Omental fat pad (tissue), 3 donors: ENCODE measurements at regions not wholly inside any gene's neighbourhood (a gene's known extent, or its start where the extent isn't known, plus 50 kb on each side); places are given as distances from the start of the nearest gene placed in this dataset.

Experiments
- ATAC-seq: fragments of 150-250 bp; one replicate; pipeline ENCODE4 v1.9.1; 2016; ENCODE audit warnings: mild to moderate bottlenecking, moderate library complexity; ENCODE audit not compliant: low FRiP score
- DNase-seq: peaks from one replicate; pipeline ENCODE4 v3.0.0-alpha.2; 2019; ENCODE audit warnings: low spot score
- CTCF ChIP-seq, 3 donors: fragments of 450-650 bp; IDR thresholded peaks; one replicate each; pipeline ENCODE4 v1.5.1; 2016 to 2017; ENCODE audit warnings: antibody characterized with exemption in 3 of 3, mild to moderate bottlenecking in 3 of 3, moderate library complexity in 2 of 3

DNA sequence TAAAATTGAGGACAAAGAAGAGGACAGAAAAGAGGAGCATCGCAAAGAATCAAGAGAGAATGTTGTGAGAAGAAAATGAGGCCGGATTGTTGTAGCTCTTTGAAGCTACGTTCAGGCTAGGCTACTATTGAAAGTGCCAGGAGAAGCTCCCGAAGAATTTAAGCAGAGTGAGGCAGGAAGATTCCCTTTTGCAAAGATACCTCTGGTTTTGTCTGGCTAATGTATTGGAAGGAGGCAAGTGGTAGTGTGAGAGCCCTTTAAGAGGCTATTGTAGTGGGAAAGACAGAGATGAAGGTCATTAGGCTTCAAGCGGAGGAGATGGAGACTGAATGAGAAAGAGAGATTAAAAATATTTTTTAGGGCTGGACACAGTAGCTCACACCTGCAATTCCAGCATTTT, 476.9 kb upstream of the ADGRL2 start:
- ATAC-seq (no peak), DNase-seq (no peak)
- TF ChIP-seq CTCF (IDR thresholded peaks at IDR 0.05), result no peak

DNA sequence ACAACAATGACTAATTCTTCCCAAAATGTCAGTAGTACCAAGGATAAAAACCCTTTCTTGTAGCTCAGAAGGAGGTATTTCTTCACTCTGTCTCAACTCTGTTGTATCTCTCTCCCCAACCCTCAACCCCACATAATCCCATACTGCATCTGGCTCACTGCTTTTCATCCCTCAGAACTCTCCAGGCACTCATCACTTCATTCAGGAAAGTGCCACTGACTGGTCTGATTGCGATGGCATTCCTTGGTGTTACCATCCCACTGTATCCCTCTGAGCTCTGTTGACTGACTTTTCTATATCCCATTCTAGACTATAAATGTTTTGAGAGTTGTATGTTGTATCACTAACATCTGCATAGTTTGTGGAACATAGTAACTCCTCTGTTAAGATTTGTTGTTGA, 483.5 kb upstream of the ADGRL2 start:
- DNase-seq (no peak), ATAC-seq (no peak)
- TF ChIP-seq CTCF (IDR thresholded peaks at IDR 0.05), result no peak

DNA sequence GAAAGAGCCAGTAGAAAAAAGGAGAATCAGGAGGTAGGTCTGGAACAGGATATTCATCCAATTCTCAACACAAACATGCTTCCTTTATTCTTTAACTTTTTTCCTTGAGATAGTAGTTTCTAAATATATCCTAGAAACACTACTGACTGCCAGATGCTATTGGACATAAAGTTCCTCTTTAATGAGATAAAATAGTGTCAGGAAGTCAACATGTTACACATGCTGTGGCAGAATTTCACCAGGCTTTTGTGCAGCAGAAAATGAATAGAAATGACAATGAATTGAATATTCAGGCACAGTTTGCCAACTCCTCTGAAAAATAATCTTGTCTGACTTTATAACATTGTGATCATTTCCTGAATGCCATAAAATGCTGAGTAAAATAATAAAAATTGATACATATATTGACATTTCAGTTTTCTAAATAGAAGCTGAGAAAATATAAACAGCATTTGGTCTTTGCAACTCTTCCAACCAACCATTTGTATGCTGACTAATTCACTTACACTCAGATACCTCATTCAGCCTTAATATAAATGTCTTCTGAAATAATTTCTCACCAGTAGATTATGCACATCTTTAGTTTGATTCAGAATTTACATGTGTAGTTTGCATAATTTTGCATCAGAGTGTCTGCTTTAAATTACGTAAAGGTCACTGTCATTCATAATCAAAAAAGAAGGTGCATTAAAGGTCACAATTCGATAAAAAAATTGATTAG, 486.1 kb upstream of the ADGRL2 start:
- TF ChIP-seq CTCF (IDR thresholded peaks at IDR 0.05), result no peak
- no peak for ATAC-seq
- no peak for DNase-seq

GRCh38 chr1:81313289-81313688, 487.4 kb upstream of the ADGRL2 start:
- ATAC-seq (no peak), DNase-seq (no peak)
- no peak for TF ChIP-seq CTCF (IDR thresholded peaks at IDR 0.05)

DNA sequence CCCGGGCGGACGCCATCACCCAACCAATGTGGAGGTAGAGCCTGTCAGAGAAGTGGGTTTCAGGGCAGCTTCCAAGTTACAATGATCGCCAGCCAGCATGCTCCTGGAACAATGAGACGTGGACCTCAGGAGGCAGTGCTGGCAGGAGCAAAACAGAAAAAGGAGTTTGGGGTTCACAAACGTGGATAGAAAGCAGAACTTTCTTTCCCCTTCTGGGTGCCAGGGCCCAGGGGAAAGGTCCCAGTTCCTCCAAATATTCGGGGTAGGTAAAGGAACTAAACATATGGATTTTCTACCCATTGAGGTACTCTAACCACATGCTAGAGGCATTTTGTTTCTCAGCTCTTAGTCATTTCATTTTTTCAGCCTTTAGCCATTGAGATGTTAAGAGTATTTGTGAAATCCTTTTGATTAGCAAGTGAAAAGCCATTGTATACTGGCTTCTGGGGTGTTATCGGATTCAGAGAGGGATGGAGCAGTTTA, 488.4 kb upstream of the ADGRL2 start:
- ATAC-seq (no peak), DNase-seq (no peak)
- no peak for TF ChIP-seq CTCF (IDR thresholded peaks at IDR 0.05)

GRCh38 chr1:81310250-81310649, 490.5 kb upstream of the ADGRL2 start:
- no peak for DNase-seq
- no peak for TF ChIP-seq CTCF (IDR thresholded peaks at IDR 0.05)

GRCh38 chr1:81308191-81308590, 492.5 kb upstream of the ADGRL2 start:
- no peak for TF ChIP-seq CTCF (IDR thresholded peaks at IDR 0.05)
- no peak for ATAC-seq
- DNase-seq, result no peak

More at GRCh38 chr1:81310250-81310649, 490.5 kb upstream of the ADGRL2 start:
- no peak for ATAC-seq
